Mucosa of rectum (tissue), 2 donors: ENCODE measurements at regions not wholly inside any gene's neighbourhood (a gene's known extent, or its start where the extent isn't known, plus 50 kb on each side); places are given as distances from the start of the nearest gene placed in this dataset.

Experiments used
- H3K27ac ChIP-seq, 2 donors: one replicate each; pipeline ENCODE4 v1.7.0; 2013; ENCODE audit warnings: inconsistent platforms in 2 of 2, low read depth in 2 of 2, low read length in 2 of 2
- H3K27me3 ChIP-seq, 2 donors: one replicate each; pipeline ENCODE4 v1.7.0; 2013; ENCODE audit warnings: low read length in 2 of 2; ENCODE audit not compliant: control insufficient read depth in 2 of 2, insufficient read depth in 2 of 2
- H3K36me3 ChIP-seq, 2 donors: one replicate each; pipeline ENCODE4 v1.7.0; 2013; ENCODE audit warnings: low read length in 2 of 2; ENCODE audit not compliant: control insufficient read depth in 2 of 2, insufficient read depth in 2 of 2
- H3K4me1 ChIP-seq, 2 donors: one replicate each; pipeline ENCODE4 v1.7.0; 2013; ENCODE audit warnings: low read length in 2 of 2, mild to moderate bottlenecking in 1 of 2; ENCODE audit not compliant: control insufficient read depth in 2 of 2, insufficient read depth in 2 of 2
- H3K4me3 ChIP-seq, 2 donors: one replicate each; pipeline ENCODE4 v1.7.0; 2013; ENCODE audit warnings: low read length in 2 of 2
- H3K9ac ChIP-seq, 2 donors: one replicate each; pipeline ENCODE4 v1.7.0; 2013; ENCODE audit warnings: low read length in 2 of 2, low read depth in 1 of 2, mild to moderate bottlenecking in 1 of 2
- H3K9me3 ChIP-seq, 2 donors: one replicate each; pipeline ENCODE4 v1.7.0; 2013; ENCODE audit warnings: low read length in 2 of 2; ENCODE audit not compliant: control insufficient read depth in 2 of 2
- donor health status: healthy.
- donor health status: Normal muscosa, but diverticular disease.

DNA sequence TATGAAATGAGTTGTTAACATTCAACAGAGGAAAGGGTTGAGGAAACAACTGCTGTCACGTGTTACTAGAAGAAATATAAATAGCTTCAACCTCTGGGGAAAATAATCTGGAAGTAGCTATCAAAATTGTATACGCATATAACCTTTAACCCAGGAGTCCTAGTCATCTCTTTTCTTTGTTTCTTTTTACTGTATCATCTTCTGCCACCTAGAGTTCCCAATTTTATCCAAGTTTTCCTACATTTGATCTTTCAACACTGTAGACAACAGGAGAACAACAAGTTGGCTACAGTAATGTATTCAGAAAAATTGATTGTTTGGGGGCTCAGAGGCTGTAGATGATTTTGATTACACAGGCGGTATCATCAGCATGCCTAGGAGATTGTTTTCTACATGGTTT is 453.7 kb downstream of the FSCB start:
- Histone ChIP-seq H3K4me3 (no peak overlapping the region), H3K36me3 (no peaks in the 10 kb centered on the region), H3K27me3 (no peaks in the 10 kb centered on the region), H3K27ac (no peak overlapping the region), H3K4me1 (no peaks in the 10 kb centered on the region), H3K9ac (no peak overlapping the region), H3K9me3 (no peaks in the 10 kb centered on the region)

DNA sequence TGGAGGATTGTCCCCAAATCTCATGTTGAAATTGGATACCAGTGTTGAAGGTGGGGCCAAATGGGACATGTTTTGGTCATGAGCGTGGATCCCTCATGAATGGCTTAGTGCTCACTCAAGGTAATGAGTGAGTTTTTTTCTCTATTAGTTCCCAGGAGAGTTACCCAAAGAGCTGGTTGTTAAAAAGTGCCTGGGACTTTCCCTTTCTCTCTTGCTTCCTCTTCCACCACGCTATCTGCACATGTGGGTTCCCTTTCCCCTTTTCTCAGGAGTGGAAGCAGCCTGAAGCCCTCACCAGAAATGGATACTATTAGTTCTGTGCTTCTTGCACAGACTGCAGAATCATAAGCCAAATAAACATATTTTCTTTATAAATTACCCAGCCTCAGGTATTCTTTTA is 465.4 kb downstream of the FSCB start:
- Histone ChIP-seq H3K27ac (no peak overlapping the region), H3K4me3 (no peak overlapping the region), H3K9ac (no peak overlapping the region), H3K9me3 (no peaks in the 10 kb centered on the region), H3K36me3 (no peaks in the 10 kb centered on the region), H3K4me1 (no peaks in the 10 kb centered on the region), H3K27me3 (no peaks in the 10 kb centered on the region)

DNA sequence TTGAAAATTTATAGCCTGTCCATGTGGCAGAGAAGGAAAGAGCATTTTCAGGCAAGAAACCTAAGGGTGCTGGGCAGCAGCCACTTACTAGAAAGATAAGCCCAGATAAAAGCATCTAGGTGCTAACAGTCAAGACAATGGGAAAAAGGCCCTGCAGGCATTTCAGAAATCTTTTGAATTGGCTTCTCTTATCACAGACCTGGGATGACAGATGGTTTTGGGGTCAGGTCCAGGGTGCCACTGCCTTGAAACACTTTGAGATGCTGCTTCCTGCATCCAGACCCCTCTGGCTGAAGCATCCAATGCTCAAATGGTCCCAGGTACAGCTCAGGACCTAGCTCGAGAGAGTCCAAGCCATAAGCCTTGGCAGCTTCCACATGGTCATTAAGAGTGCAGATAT is 466.5 kb downstream of the FSCB start:
- no peak overlapping the region for H3K9ac ChIP-seq
- H3K27me3 ChIP-seq, result no peaks in the 10 kb centered on the region
- H3K4me3 ChIP-seq, result no peak overlapping the region
- H3K9me3 ChIP-seq, result no peaks in the 10 kb centered on the region
- no peaks in the 10 kb centered on the region for H3K36me3 ChIP-seq
- H3K4me1 ChIP-seq, result no peaks in the 10 kb centered on the region
- no peak overlapping the region for H3K27ac ChIP-seq

DNA sequence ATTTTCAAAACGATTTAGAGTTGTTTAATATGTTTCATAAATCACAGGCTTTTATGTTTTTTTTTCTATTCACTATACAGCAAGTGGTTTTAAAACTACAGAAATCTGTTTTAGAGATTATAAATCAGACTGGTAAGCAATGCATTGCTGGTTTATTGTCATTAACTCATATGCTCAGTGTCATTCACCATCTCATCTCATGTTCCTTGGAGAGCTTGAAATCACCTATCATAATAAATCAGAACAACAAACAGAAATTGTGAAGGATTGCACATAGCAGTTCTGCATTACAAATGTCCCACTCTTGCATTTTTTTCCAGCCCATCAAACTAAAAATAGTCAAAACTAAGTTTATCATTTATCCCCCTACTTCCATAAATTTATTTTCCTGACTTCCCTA is 470.8 kb downstream of the FSCB start:
- Histone ChIP-seq H3K27me3 (no peaks in the 10 kb centered on the region), H3K9ac (no peak overlapping the region), H3K36me3 (no peaks in the 10 kb centered on the region), H3K27ac (no peak overlapping the region), H3K9me3 (no peaks in the 10 kb centered on the region), H3K4me1 (no peaks in the 10 kb centered on the region), H3K4me3 (no peak overlapping the region)

DNA sequence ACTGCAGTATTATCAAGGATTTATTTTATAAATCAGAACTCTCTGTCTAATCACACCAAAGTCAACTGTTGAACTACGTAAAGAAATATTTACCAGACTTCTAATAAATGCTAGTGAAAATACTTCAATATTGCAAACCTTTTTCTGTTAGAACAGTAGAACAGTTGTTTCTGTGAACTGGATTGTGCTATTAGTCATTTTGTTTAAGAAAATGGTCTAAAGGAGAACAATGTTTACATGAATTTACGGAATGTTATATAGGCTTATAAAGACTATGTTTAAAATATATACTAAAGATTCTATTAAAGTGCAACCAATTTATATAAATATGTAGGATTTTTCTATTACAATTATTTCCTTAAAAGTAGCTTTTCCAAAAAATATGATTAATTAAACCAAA is 471.4 kb downstream of the FSCB start:
- Histone ChIP-seq H3K27ac (no peak overlapping the region), H3K4me1 (no peaks in the 10 kb centered on the region), H3K27me3 (no peaks in the 10 kb centered on the region), H3K36me3 (no peaks in the 10 kb centered on the region), H3K9me3 (no peaks in the 10 kb centered on the region), H3K4me3 (no peak overlapping the region), H3K9ac (no peak overlapping the region)

DNA sequence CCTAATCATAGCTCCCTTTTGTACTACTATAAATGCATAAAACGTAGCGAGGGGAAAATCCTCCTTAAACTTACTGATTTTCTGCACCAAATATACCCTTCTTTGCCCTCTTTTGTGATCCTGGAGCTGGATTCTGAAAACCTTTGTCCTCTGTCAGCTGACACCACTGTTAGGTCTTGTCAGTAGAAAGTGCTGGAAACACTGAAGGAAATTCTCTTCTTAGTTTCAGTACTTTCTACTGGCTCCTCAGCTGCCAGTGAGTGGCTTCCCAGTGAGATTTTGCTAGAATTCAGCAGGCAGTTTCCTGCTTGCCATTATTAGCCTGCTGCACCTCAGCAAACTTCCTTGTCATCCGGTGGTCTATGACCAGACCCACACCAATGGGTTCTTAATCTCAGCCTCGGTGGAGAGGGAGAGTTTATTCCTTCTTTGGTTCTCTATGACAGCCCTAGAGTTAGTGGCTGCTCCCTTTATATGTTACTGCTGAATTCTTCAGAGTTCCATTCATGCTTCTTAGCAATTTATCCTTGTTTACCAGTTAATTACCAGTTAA is 476.2 kb downstream of the FSCB start:
- H3K4me3 ChIP-seq, result no peak overlapping the region
- no peaks in the 10 kb centered on the region for H3K4me1 ChIP-seq
- H3K9ac ChIP-seq, result no peak overlapping the region
- no peak overlapping the region for H3K27ac ChIP-seq
- H3K27me3 ChIP-seq, result no peaks in the 10 kb centered on the region
- no peaks in the 10 kb centered on the region for H3K9me3 ChIP-seq
- H3K36me3 ChIP-seq, result no peaks in the 10 kb centered on the region

DNA sequence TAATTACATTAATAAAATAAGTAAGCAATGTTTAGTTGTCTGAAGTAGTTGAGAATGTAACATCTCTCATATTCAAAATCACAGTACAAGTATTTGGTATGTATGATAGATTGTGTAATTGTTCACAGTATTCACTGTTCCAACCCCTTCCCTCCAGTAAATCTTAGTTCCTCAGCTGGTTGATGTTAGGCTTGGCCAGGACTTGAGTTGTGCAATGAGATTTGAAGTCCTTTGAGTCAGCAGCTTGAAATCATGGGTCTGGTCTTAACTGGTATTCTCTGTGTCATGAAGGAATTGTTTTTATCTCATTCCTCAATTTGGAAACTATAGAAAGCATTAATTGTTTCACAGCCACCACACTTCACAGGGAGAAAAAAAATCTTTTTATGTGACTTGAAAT is 477.1 kb downstream of the FSCB start:
- no peak overlapping the region for H3K9ac ChIP-seq
- no peaks in the 10 kb centered on the region for H3K9me3 ChIP-seq
- no peaks in the 10 kb centered on the region for H3K36me3 ChIP-seq
- no peaks in the 10 kb centered on the region for H3K4me1 ChIP-seq
- H3K4me3 ChIP-seq, result no peak overlapping the region
- H3K27me3 ChIP-seq, result no peaks in the 10 kb centered on the region
- H3K27ac ChIP-seq, result no peak overlapping the region

DNA sequence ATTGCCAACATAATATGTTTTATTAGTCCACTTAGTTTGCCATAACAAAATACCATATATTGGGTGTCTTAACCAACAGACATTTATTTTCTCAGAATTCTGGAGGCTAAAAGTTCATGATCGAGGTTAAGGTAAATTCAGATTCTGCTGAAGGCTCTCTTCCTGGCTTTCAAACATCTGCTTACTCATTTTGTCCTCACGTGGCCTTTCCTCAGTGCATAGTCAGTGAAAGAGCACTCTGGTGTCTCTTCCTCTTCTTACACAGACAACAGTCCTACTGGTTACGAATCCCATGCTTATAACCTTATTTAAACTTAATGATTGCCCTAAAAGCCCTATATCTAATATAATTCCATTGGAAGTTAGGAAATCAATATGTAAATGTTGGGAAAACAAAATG is 479.7 kb downstream of the FSCB start:
- no peaks in the 10 kb centered on the region for H3K9me3 ChIP-seq
- H3K4me3 ChIP-seq, result no peak overlapping the region
- no peaks in the 10 kb centered on the region for H3K36me3 ChIP-seq
- H3K4me1 ChIP-seq, result no peaks in the 10 kb centered on the region
- H3K27ac ChIP-seq, result no peak overlapping the region
- no peak overlapping the region for H3K9ac ChIP-seq
- H3K27me3 ChIP-seq, result no peaks in the 10 kb centered on the region

DNA sequence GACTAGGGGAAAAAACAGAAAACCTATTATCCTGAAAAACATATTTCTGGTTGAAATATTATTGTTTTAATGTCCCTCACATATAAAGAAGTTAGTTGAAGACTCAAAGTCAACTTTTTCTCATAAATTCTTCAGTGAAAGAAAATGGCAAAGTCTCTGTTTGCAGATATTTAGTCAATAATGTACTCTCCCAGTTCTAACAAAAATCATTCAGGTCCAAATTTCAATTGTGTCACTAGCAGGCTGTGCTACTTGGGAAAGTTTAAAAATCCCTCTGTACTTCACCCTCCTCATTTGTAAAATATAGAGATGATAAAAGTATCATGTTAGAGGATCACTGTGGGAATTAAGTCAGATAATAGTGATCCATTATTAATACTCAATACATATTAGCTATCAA is 496.5 kb downstream of the FSCB start:
- no peaks in the 10 kb centered on the region for H3K36me3 ChIP-seq
- H3K4me1 ChIP-seq, result no peaks in the 10 kb centered on the region
- no peak overlapping the region for H3K9ac ChIP-seq
- H3K9me3 ChIP-seq, result no peaks in the 10 kb centered on the region
- H3K27ac ChIP-seq, result no peak overlapping the region
- no peaks in the 10 kb centered on the region for H3K27me3 ChIP-seq
- no peak overlapping the region for H3K4me3 ChIP-seq

DNA sequence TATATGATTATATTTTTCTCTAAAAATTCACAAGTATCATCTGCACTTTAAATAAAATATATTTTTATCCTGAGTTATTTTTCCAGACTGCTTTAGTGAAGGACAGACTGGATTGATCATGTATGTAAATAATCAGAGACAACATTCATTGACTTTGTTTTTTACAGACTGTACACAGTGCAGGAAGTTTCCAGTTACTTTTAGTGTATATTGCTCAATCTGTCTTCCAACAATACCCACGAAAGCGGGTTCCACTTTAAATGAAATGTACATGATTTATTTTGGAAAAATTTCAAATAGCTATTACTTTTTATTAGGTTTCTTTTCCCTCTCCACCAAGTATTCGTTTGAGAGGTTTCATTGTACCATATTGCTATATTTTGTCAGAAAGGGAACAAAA is 497.0 kb downstream of the FSCB start:
- Histone ChIP-seq H3K4me1 (no peaks in the 10 kb centered on the region), H3K9me3 (no peaks in the 10 kb centered on the region), H3K36me3 (no peaks in the 10 kb centered on the region), H3K27me3 (no peaks in the 10 kb centered on the region), H3K9ac (no peak overlapping the region), H3K4me3 (no peak overlapping the region), H3K27ac (no peak overlapping the region)

DNA sequence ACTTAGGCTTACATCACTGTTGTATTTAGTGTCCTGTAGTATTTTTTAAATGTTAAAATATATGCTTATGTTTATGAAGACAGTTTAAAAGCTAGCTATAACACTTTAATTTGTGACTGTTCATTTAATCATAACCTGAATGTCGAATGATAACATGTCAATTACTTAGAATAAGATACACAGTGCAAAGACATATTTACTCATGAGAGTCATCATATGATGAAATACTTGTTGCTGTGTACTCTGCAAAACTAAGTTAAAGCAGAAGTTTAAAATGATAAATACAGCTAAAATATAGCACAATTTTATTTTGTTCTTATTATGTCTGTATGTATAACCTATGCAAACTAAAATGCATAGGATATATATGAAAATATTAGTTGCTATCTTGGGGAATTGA is 497.4 kb downstream of the FSCB start:
- Histone ChIP-seq H3K9ac (no peak overlapping the region), H3K27me3 (no peaks in the 10 kb centered on the region), H3K4me1 (no peaks in the 10 kb centered on the region), H3K9me3 (no peaks in the 10 kb centered on the region), H3K4me3 (no peak overlapping the region), H3K36me3 (no peaks in the 10 kb centered on the region), H3K27ac (no peak overlapping the region)
